ENCODE measurements at regions not wholly inside any gene's neighbourhood (a gene's known extent, or its start where the extent isn't known, plus 50 kb on each side); places are given as distances from the start of the nearest gene placed in this dataset.

DNA sequence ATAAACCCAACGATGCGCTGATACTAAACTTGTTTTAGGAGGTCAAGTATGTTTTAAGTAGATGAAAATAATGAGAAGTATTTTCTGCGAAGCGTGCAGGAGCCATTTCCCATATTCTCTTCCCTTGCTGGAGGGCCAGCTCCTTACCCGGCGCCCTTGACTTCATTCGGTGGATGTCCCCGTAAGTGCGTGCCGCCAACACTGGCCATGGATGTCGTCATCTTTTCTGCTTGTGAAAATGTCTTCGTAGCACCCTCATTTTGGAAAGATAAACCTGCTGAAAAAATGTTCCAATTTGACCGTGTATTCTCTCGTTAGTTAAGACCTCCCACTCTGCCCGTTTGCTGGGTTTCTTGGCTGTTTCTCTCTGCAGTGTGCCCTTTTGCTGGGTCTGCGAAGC is 127.5 kb downstream of the RTP5 start:
- no peak overlapping the region for H3K9ac ChIP-seq
- no peak overlapping the region for H2AFZ ChIP-seq
- no peaks in the 10 kb centered on the region for H3K36me3 ChIP-seq (ENCODE audit: low read depth)
- H3K4me1 ChIP-seq (ENCODE audit: insufficient read depth), result no peaks in the 10 kb centered on the region
- H3F3A ChIP-seq (ENCODE audit: insufficient read depth), result no peaks in the 10 kb centered on the region
- no peaks in the 10 kb centered on the region for H3K79me2 ChIP-seq (ENCODE audit: insufficient read depth)
- H3K4me3 ChIP-seq, result no peak overlapping the region
- no peaks in the 10 kb centered on the region for H3K27me3 ChIP-seq (replicated peaks; ENCODE audit: insufficient read depth)
- no peak overlapping the region for H3K27ac ChIP-seq
- 53 to 59% methylated on average over 16 of the region's 16 CpGs for WGBS, 2 experiments (ENCODE audit: low coverage in 1 of 2, low lambda C conversion rate in 2 of 2, missing lambda C conversion rate in 2 of 2)
- H4K20me1 ChIP-seq (ENCODE audit: insufficient read depth), result no peaks in the 10 kb centered on the region
- H3K9me3 ChIP-seq (ENCODE audit: low read depth), result no peaks in the 10 kb centered on the region
- no peak overlapping the region for H3K4me2 ChIP-seq (ENCODE audit: unreplicated experiment)
- no peak for TF ChIP-seq EZH2phosphoT487 (IDR thresholded peaks at IDR 0.05; ENCODE audit: insufficient read depth, low read depth)
- TF ChIP-seq EZH2 (IDR thresholded peaks at IDR 0.05; ENCODE audit: insufficient read depth, poor library complexity, severe bottlenecking), result no peak
- in situ Hi-C loops (cut with MboI), result no loop called here
- DNase-seq, result no peak
- H3K9me2 ChIP-seq (ENCODE audit: insufficient read depth), result no peaks in the 10 kb centered on the region

GRCh38 chr2:241999184-241999583 is 129.7 kb downstream of the RTP5 start:
- Histone ChIP-seq H3K79me2 (ENCODE audit: insufficient read depth) (no peaks in the 10 kb centered on the region), H3K4me3 (no peak overlapping the region), H3K36me3 (ENCODE audit: low read depth) (no peaks in the 10 kb centered on the region), H3K9me3 (ENCODE audit: low read depth) (no peaks in the 10 kb centered on the region), H3K27ac (no peak overlapping the region), H4K20me1 (ENCODE audit: insufficient read depth) (no peaks in the 10 kb centered on the region), H3K9me2 (ENCODE audit: insufficient read depth) (no peaks in the 10 kb centered on the region), H2AFZ (no peak overlapping the region), H3K4me2 (ENCODE audit: unreplicated experiment) (no peak overlapping the region), H3K4me1 (ENCODE audit: insufficient read depth) (no peaks in the 10 kb centered on the region), H3K9ac (no peak overlapping the region), H3K27me3 (replicated peaks; ENCODE audit: insufficient read depth) (no peaks in the 10 kb centered on the region), H3F3A (ENCODE audit: insufficient read depth) (no peaks in the 10 kb centered on the region)
- in situ Hi-C loops (cut with MboI), result no loop called here
- 67 to 72% methylated on average over 7 to 9 of the region's 16 CpGs for WGBS, 2 experiments (ENCODE audit: low coverage in 1 of 2, low lambda C conversion rate in 2 of 2, missing lambda C conversion rate in 2 of 2)
- no peak for DNase-seq
- TF ChIP-seq EZH2 (IDR thresholded peaks at IDR 0.05; ENCODE audit: insufficient read depth, poor library complexity, severe bottlenecking) (no peak), EZH2phosphoT487 (IDR thresholded peaks at IDR 0.05; ENCODE audit: insufficient read depth, low read depth) (no peak)

DNA sequence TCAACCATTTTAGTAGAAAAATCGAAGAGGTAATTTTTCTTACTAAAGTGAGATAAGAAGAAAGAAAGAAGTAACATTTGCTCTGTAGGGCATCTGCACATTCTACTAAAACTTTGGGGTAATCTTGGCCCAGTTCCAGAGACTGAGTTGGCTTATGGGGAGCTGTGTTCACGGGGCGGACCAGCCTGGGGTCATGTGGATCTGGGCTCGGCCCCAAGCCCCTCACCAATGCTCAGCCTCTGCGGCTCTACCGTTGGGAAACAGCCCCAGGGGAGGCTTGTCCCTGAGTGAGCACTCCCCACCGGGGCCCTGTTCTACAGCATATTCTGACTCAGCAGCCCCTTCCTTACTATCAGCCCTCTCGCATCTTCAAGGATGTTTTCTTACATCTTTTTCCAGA is 132.3 kb downstream of the RTP5 start:
- H4K20me1 ChIP-seq (ENCODE audit: insufficient read depth), result no peaks in the 10 kb centered on the region
- no peaks in the 10 kb centered on the region for H3K9me3 ChIP-seq (ENCODE audit: low read depth)
- no peaks in the 10 kb centered on the region for H3K27me3 ChIP-seq (replicated peaks; ENCODE audit: insufficient read depth)
- H3K9me2 ChIP-seq (ENCODE audit: insufficient read depth), result no peaks in the 10 kb centered on the region
- H3K36me3 ChIP-seq (ENCODE audit: low read depth), result no peaks in the 10 kb centered on the region
- no peak overlapping the region for H3K4me3 ChIP-seq
- TF ChIP-seq EZH2 (IDR thresholded peaks at IDR 0.05; ENCODE audit: insufficient read depth, poor library complexity, severe bottlenecking), result no peak
- no peak for TF ChIP-seq EZH2phosphoT487 (IDR thresholded peaks at IDR 0.05; ENCODE audit: insufficient read depth, low read depth)
- no peak overlapping the region for H3K4me2 ChIP-seq (ENCODE audit: unreplicated experiment)
- DNase-seq, result no peak
- in situ Hi-C loops (cut with MboI), result no loop called here
- H3K79me2 ChIP-seq (ENCODE audit: insufficient read depth), result no peaks in the 10 kb centered on the region
- peaks cover 9% of the 10 kb centered on the region; the same call in 1 of the 2 replicates for H3F3A ChIP-seq (ENCODE audit: insufficient read depth)
- no peak overlapping the region for H3K27ac ChIP-seq
- no peak overlapping the region for H3K9ac ChIP-seq
- H3K4me1 ChIP-seq (ENCODE audit: insufficient read depth), result no peaks in the 10 kb centered on the region
- 46 to 56% methylated on average over 4 to 8 of the region's 8 CpGs for WGBS, 2 experiments (ENCODE audit: low coverage in 1 of 2, low lambda C conversion rate in 2 of 2, missing lambda C conversion rate in 2 of 2)
- no peak overlapping the region for H2AFZ ChIP-seq

- 48 to 50% methylated on average over 10 of the region's 13 CpGs for WGBS, 2 experiments (ENCODE audit: low coverage in 1 of 2, low lambda C conversion rate in 2 of 2, missing lambda C conversion rate in 2 of 2)
- H3K27ac ChIP-seq, result no peak overlapping the region
- no peak overlapping the region for H2AFZ ChIP-seq
- H3F3A ChIP-seq (ENCODE audit: insufficient read depth), result peaks cover 9% of the 10 kb centered on the region; the same call in 1 of the 2 replicates
- DNase-seq, result no peak
- H3K9me3 ChIP-seq (ENCODE audit: low read depth), result no peaks in the 10 kb centered on the region
- no peaks in the 10 kb centered on the region for H3K36me3 ChIP-seq (ENCODE audit: low read depth)
- in situ Hi-C loops (cut with MboI), result no loop called here
- no peak overlapping the region for H3K9ac ChIP-seq
- no peaks in the 10 kb centered on the region for H3K4me1 ChIP-seq (ENCODE audit: insufficient read depth)
- no peak overlapping the region for H3K4me2 ChIP-seq (ENCODE audit: unreplicated experiment)
- H3K4me3 ChIP-seq, result no peak overlapping the region
- no peaks in the 10 kb centered on the region for H4K20me1 ChIP-seq (ENCODE audit: insufficient read depth)
- H3K9me2 ChIP-seq (ENCODE audit: insufficient read depth), result no peaks in the 10 kb centered on the region
- TF ChIP-seq EZH2 (IDR thresholded peaks at IDR 0.05; ENCODE audit: insufficient read depth, poor library complexity, severe bottlenecking) (no peak), EZH2phosphoT487 (IDR thresholded peaks at IDR 0.05; ENCODE audit: insufficient read depth, low read depth) (no peak)
- no peaks in the 10 kb centered on the region for H3K79me2 ChIP-seq (ENCODE audit: insufficient read depth)
- H3K27me3 ChIP-seq (replicated peaks; ENCODE audit: insufficient read depth), result no peaks in the 10 kb centered on the region
Observed at GRCh38 chr2:242002944-242003343, 133.4 kb downstream of the RTP5 start.

Measured in GM23248 (cell line).